ENCODE measurements at regions not wholly inside any gene's neighbourhood (a gene's known extent, or its start where the extent isn't known, plus 50 kb on each side); places are given as distances from the start of the nearest gene placed in this dataset.
"Not testable (repeated sequence)": the region's sequence is repeated elsewhere in the genome, so short reads cannot be mapped to it uniquely, and the experiment has no call there.

- not testable (repeated sequence) for TF ChIP-seq POLR2A, CTCF, POLR2AphosphoS5, EP300 (IDR thresholded peaks at IDR 0.05)
Measured at GRCh38 chr16:88168557-88168949, 214.2 kb upstream of the ZNF469 start.
